ENCODE measurements at regions not wholly inside any gene's neighbourhood (a gene's known extent, or its start where the extent isn't known, plus 50 kb on each side); places are given as distances from the start of the nearest gene placed in this dataset.

DNA sequence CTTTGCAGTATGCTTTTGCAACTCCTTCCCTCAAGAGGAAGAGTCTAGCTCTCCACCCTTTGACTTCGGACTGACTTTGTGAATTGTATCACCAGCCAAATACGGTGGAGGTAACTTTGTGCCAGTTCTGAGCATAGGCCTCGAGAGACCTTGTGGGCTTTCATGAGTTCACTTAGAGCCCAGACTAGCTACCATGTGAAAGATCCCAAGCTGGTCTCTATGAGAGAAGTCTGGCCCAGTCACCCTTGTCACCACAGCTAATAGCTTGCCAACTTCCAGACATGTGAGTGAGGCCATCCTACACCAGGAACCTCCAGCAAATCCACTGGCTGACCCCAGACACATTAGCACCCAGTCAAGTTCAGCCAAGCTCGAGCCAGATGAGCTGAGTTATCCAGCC lies 72.2 kb upstream of the EXOC4 start:
- TF ChIP-seq, protein P1, sequence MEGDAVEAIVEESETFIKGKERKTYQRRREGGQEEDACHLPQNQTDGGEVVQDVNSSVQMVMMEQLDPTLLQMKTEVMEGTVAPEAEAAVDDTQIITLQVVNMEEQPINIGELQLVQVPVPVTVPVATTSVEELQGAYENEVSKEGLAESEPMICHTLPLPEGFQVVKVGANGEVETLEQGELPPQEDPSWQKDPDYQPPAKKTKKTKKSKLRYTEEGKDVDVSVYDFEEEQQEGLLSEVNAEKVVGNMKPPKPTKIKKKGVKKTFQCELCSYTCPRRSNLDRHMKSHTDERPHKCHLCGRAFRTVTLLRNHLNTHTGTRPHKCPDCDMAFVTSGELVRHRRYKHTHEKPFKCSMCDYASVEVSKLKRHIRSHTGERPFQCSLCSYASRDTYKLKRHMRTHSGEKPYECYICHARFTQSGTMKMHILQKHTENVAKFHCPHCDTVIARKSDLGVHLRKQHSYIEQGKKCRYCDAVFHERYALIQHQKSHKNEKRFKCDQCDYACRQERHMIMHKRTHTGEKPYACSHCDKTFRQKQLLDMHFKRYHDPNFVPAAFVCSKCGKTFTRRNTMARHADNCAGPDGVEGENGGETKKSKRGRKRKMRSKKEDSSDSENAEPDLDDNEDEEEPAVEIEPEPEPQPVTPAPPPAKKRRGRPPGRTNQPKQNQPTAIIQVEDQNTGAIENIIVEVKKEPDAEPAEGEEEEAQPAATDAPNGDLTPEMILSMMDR (IDR thresholded peaks at IDR 0.05) = no peak
- TF ChIP-seq EZH2 (IDR thresholded peaks at IDR 0.05) = no peak

All from neural progenitor cell (in vitro differentiated cells).